ENCODE measurements at regions not wholly inside any gene's neighbourhood (a gene's known extent, or its start where the extent isn't known, plus 50 kb on each side); places are given as distances from the start of the nearest gene placed in this dataset.

DNA sequence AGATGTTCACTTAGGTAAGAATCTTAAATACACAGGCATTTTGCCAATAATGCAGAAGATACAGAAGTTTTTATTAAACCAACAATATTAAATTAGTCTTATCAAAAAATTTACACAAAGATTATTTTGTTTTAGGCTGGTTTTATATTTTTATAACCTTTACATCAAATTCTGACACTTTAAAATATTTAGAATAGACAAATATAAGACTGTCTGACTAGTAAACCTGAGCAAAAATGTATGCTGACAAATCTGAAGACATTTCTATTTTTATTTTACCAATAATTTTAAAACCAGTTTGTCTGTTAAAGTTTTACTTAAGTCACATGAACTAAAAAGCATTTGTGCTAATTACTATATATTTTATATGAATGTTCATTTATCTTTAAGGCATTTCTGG lies 72.1 kb upstream of the ZNF236 start:
- Histone ChIP-seq H3K4me1 (ENCODE audit: insufficient read depth, low read length) (no peaks in the 10 kb centered on the region), H3K27me3 (ENCODE audit: insufficient read depth, low read length) (no peaks in the 10 kb centered on the region), H4K20me1 (ENCODE audit: insufficient read depth, low read length) (no peaks in the 10 kb centered on the region), H3K9me3 (ENCODE audit: low read depth, low read length) (no peaks in the 10 kb centered on the region), H3K27ac (ENCODE audit: low read depth, low read length) (no peak overlapping the region), H2AFZ (ENCODE audit: low read length) (no peak overlapping the region), H3K4me3 (ENCODE audit: insufficient read depth, low read length) (no peak overlapping the region), H3K4me2 (ENCODE audit: insufficient read depth, low read length) (no peak overlapping the region), H3K36me3 (ENCODE audit: insufficient read depth, low read length) (no peaks in the 10 kb centered on the region), H3K79me2 (ENCODE audit: insufficient read depth, low read length) (no peaks in the 10 kb centered on the region)
- TF ChIP-seq, protein P1, sequence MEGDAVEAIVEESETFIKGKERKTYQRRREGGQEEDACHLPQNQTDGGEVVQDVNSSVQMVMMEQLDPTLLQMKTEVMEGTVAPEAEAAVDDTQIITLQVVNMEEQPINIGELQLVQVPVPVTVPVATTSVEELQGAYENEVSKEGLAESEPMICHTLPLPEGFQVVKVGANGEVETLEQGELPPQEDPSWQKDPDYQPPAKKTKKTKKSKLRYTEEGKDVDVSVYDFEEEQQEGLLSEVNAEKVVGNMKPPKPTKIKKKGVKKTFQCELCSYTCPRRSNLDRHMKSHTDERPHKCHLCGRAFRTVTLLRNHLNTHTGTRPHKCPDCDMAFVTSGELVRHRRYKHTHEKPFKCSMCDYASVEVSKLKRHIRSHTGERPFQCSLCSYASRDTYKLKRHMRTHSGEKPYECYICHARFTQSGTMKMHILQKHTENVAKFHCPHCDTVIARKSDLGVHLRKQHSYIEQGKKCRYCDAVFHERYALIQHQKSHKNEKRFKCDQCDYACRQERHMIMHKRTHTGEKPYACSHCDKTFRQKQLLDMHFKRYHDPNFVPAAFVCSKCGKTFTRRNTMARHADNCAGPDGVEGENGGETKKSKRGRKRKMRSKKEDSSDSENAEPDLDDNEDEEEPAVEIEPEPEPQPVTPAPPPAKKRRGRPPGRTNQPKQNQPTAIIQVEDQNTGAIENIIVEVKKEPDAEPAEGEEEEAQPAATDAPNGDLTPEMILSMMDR (IDR thresholded peaks at IDR 0.05; ENCODE audit: extremely low read depth, low read depth, low read length), result no peak
- DNase-seq (ENCODE audit: insufficient read length, low spot score, missing footprints), result no peak

DNA sequence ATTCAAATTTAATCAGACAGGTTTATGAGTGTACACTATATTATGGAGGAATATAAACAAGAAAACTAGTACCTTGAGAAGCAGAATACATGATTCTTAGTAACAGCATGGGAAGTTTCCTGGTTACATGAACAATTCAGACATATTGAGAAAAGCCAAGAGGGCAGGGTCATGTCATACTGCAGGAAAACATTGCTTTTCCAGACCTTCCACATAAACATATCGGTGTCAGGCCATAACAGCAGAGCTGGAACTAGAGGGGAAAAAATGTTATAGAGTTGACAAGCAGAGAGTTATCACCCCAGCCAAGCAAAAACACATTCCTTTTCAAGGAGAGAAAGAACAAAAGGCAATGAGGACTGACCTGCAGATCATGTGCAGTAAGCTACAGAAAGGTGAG lies 74.7 kb upstream of the ZNF236 start:
- H3K27me3 ChIP-seq (ENCODE audit: insufficient read depth, low read length), result no peaks in the 10 kb centered on the region
- peak; percentile 52 for DNase-seq (ENCODE audit: insufficient read length, low spot score, missing footprints)

DNA sequence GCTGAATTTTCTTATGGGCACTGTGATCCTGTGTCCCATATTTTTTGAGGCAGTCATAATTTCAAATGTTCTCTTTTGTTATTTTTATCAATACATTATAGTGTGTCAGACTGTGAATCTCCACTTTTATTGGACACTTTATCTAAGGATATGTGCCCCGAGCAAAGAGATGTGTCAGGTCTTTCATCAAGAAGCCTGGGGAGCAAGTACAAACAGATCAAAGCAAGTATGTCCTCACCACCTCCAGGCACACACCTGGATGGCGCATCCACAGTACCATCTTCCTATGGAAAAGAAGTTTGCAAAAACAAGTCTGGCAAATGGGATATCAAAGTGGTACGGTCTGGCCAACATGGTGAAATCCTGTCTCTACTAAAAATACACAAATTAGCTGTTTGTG lies 81.0 kb upstream of the ZNF236 start:
- Histone ChIP-seq H3K79me2 (ENCODE audit: insufficient read depth, low read length) (no peaks in the 10 kb centered on the region), H3K27me3 (ENCODE audit: insufficient read depth, low read length) (no peaks in the 10 kb centered on the region), H2AFZ (ENCODE audit: low read length) (no peak overlapping the region), H3K36me3 (ENCODE audit: insufficient read depth, low read length) (no peaks in the 10 kb centered on the region), H3K27ac (ENCODE audit: low read depth, low read length) (no peak overlapping the region), H3K4me3 (ENCODE audit: insufficient read depth, low read length) (no peak overlapping the region), H4K20me1 (ENCODE audit: insufficient read depth, low read length) (no peaks in the 10 kb centered on the region), H3K4me2 (ENCODE audit: insufficient read depth, low read length) (no peak overlapping the region), H3K4me1 (ENCODE audit: insufficient read depth, low read length) (peaks cover 10% of the 10 kb centered on the region), H3K9me3 (ENCODE audit: low read depth, low read length) (no peaks in the 10 kb centered on the region)
- DNase-seq (ENCODE audit: insufficient read length, low spot score, missing footprints), result no peak
- TF ChIP-seq, protein P1 (IDR thresholded peaks at IDR 0.05; ENCODE audit: extremely low read depth, low read depth, low read length), result no peak

More for the DNA sequence above, 74.7 kb upstream of the ZNF236 start:
- Histone ChIP-seq H3K4me2 (ENCODE audit: insufficient read depth, low read length) (no peak overlapping the region), H3K36me3 (ENCODE audit: insufficient read depth, low read length) (no peaks in the 10 kb centered on the region), H3K9me3 (ENCODE audit: low read depth, low read length) (no peaks in the 10 kb centered on the region), H3K27ac (ENCODE audit: low read depth, low read length) (no peak overlapping the region), H4K20me1 (ENCODE audit: insufficient read depth, low read length) (no peaks in the 10 kb centered on the region), H3K4me3 (ENCODE audit: insufficient read depth, low read length) (no peak overlapping the region), H3K79me2 (ENCODE audit: insufficient read depth, low read length) (no peaks in the 10 kb centered on the region), H2AFZ (ENCODE audit: low read length) (no peak overlapping the region), H3K4me1 (ENCODE audit: insufficient read depth, low read length) (no peaks in the 10 kb centered on the region)
- TF ChIP-seq, protein P1 (IDR thresholded peaks at IDR 0.05; ENCODE audit: extremely low read depth, low read depth, low read length), result no peak

DNA sequence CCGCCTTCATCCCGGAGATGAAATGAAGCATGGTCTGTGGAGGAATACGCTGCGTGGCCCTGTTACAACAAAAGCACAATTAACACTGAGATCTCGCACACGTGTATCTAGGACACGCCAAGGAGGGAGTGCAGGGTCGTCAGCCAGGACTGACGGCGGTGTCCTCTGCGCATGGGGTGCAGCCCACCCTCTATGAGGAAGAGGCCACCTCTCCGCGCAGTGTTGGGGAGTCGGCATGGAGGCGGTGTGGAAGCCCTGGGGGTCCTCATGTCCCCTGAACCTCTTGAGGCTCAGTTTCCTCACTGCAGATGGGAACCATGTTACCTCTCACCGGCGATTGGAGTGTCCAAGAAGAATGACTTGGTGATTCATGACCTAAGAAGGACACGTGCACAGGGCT lies 86.0 kb upstream of the ZNF236 start:
- H3K79me2 ChIP-seq (ENCODE audit: insufficient read depth, low read length), result no peaks in the 10 kb centered on the region
- no peak for DNase-seq (ENCODE audit: insufficient read length, low spot score, missing footprints)
- no peak overlapping the region for H3K4me3 ChIP-seq (ENCODE audit: insufficient read depth, low read length)
- no peak overlapping the region for H3K4me2 ChIP-seq (ENCODE audit: insufficient read depth, low read length)
- H4K20me1 ChIP-seq (ENCODE audit: insufficient read depth, low read length), result no peaks in the 10 kb centered on the region
- H3K27me3 ChIP-seq (ENCODE audit: insufficient read depth, low read length), result no peaks in the 10 kb centered on the region
- H3K27ac ChIP-seq (ENCODE audit: low read depth, low read length), result no peak overlapping the region
- no peak overlapping the region for H2AFZ ChIP-seq (ENCODE audit: low read length)
- H3K9me3 ChIP-seq (ENCODE audit: low read depth, low read length), result no peaks in the 10 kb centered on the region
- TF ChIP-seq, protein P1 (IDR thresholded peaks at IDR 0.05; ENCODE audit: extremely low read depth, low read depth, low read length), result no peak
- no peaks in the 10 kb centered on the region for H3K36me3 ChIP-seq (ENCODE audit: insufficient read depth, low read length)
- H3K4me1 ChIP-seq (ENCODE audit: insufficient read depth, low read length), result peaks cover 10% of the 10 kb centered on the region

Data from osteoblast (primary cell).